Suprapubic skin (tissue), 4 donors: ENCODE measurements at regions not wholly inside any gene's neighbourhood (a gene's known extent, or its start where the extent isn't known, plus 50 kb on each side); places are given as distances from the start of the nearest gene placed in this dataset.

Experiments
- POLR2A ChIP-seq, 2 donors: fragments of 450-650 bp; IDR thresholded peaks; one replicate each; pipeline ENCODE4 v1.6.1; 2017; ENCODE audit warnings: antibody characterized with exemption in 2 of 2, mild to moderate bottlenecking in 2 of 2, moderate library complexity in 2 of 2
- POLR2AphosphoS5 ChIP-seq, 3 donors: sonication (generic); formaldehyde crosslinking; IDR thresholded peaks; one replicate each; pipeline ENCODE4 v1.6.1; 2017; ENCODE audit warnings: antibody characterized with exemption in 3 of 3
- TF ChIP-seq, protein P1 (sequence below), 2 donors: fragments of 200-600 bp in 1 of 2; fragments of 450-650 bp in 1 of 2; sonication (generic) in 1 of 2; IDR thresholded peaks; one replicate each; pipeline ENCODE4 v1.5.1; 2016 to 2019; ENCODE audit warnings: antibody characterized with exemption in 2 of 2, mild to moderate bottlenecking in 1 of 2, moderate library complexity in 1 of 2

DNA sequence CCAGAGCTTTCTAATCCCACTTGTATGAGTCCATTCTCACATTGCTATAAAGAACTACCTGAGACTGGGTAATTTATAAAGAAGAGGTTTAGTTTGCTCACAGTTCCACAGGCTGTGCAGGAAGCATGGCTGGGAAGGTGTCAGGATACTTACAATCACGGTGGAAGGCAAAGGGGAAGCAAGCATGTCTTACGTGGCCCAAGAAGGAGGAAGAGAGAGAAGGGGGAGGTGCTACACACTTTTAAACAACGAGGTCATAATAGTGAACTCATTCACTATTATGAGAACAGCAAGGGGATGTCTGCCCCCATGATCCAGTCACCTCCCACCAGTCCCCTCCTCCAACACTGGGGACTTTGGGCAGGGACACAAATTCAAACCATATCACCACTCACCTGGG is 67.8 kb downstream of the TTC32 start:
- TF ChIP-seq, protein P1, sequence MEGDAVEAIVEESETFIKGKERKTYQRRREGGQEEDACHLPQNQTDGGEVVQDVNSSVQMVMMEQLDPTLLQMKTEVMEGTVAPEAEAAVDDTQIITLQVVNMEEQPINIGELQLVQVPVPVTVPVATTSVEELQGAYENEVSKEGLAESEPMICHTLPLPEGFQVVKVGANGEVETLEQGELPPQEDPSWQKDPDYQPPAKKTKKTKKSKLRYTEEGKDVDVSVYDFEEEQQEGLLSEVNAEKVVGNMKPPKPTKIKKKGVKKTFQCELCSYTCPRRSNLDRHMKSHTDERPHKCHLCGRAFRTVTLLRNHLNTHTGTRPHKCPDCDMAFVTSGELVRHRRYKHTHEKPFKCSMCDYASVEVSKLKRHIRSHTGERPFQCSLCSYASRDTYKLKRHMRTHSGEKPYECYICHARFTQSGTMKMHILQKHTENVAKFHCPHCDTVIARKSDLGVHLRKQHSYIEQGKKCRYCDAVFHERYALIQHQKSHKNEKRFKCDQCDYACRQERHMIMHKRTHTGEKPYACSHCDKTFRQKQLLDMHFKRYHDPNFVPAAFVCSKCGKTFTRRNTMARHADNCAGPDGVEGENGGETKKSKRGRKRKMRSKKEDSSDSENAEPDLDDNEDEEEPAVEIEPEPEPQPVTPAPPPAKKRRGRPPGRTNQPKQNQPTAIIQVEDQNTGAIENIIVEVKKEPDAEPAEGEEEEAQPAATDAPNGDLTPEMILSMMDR (IDR thresholded peaks at IDR 0.05) = no peak
- no peak for TF ChIP-seq POLR2AphosphoS5 (IDR thresholded peaks at IDR 0.05)
- TF ChIP-seq POLR2A (IDR thresholded peaks at IDR 0.05) = no peak
